ENCODE measurements at regions not wholly inside any gene's neighbourhood (a gene's known extent, or its start where the extent isn't known, plus 50 kb on each side); places are given as distances from the start of the nearest gene placed in this dataset.

DNA sequence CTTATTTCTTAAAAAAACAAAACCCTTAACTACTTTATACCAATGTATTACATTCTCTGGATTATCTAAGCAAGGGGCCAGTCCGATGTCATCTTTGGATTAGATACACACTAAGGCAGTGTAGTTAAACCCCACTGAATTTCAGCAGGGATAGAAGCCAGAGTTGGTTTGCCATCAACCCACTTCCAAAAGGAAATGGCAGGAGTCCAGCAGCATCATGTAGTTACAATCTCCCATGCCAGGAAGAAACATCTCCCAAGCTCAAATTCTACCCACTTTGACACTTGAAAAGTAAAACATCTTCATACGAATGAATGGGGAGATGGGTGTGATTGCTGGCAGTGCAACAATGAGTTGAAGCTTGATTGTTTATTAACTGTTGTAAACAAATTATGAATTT lies 203.5 kb upstream of the PLXNC1 start:
- DNase-seq = no peak

- no peak for DNase-seq
These were observed 201.7 kb upstream of the PLXNC1 start for GRCh38 chr12:93946542-93947150.

DNA sequence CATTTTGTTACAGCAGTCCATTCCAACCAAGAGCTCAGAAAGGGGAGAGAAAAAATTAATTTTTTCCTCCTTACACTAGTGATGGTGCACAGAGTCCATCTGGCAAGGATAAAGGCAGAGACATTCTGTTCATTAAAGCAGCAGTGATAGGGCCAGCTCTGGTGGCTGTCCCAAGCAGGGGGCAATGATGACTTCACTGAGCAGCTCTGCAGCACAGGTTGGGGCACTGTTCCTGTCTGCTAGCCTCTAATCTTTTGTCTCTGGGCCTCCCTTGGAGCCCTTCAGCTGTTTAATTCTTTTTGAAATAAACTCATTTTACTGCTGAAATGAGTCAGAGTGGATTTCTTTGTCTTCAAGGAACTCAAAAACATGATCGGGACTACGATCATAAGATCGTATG lies 200.9 kb upstream of the PLXNC1 start:
- DNase-seq = no peak

DNA sequence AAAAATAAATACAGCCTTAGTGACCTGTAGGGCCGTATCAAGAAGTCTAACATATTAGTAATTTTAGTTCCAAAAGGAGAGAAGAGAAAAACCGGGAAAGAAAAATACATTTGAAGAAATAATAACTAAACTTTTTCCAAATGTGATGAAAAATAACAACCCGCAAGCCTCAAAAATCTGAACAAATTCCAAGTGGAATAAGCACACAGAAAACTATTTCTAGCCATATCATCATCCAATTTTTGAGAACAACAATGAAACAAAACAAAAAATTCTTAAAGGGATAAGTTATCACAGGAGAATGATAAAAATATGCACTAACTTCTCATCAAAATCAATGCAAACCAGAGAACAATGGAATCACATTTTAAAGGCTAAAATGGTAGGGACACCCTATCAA lies 198.1 kb upstream of the PLXNC1 start:
- no peak for DNase-seq

DNA sequence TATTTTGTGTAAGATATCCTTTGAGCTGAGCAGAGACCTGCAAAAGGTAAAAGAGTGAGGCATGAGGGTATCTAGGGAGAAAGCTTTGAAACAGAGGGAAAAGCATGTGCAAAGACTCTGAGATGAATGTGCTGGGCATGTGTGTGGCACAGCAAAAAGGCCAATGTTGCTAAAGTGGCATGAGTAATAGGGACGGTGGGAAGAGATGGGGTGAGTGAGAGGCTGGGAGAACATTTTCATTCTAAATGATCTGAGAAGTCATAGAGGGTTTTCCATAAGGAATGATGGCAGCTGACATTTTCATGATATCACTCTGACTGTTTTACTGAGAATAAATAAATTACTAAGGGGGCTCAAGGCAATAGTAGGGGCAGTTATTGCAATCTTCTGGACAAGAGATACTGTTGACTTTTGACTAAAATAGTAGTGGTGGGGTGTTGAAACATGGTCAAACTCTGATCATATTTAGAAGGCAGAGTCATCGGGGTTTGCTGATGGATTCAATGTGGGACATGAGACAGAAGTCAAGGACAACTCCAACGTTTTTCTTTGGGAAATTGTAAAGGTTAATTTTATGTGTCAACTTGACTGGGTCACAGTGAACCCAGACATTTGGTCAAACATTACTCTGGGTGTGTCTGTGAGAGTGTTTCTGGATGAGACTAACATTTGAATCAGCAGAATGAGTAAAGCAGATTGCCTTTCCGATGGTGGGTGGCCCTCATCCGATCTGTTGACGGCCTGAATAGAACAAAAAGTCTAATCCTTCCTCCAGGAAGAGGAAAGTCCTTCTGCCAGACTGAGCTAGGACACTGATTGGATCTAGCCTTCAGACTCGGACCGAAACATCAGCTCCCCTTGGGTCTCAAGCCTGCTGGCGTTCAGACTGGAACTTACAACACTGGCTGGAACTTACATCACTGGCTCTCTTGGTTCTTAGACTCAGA lies 193.9 kb upstream of the PLXNC1 start:
- no peak for DNase-seq

GRCh38 chr12:93956551-93956950 lies 191.8 kb upstream of the PLXNC1 start:
- DNase-seq = no peak

DNA sequence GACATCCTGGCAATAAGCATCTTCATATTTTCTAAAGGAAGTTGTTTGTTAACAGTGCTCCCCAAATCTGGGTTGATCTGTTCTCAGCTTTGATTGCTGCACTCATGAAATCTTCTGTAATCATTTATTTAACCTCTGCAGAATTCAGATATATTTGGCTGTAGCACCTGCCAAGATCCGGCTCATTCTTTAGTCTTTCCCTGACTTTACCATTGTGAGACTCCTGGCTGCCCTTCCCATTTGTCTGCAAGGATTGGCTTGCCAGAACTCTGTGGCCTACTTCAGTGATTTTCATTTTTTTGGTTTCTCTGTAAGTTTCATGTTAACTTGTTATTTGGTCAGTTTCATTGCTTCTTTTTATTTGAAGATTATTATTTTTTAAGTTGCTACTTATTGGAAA lies 191.2 kb upstream of the PLXNC1 start:
- no peak for DNase-seq

GRCh38 chr12:93957870-93958269 lies 190.5 kb upstream of the PLXNC1 start:
- DNase-seq = no peak

DNA sequence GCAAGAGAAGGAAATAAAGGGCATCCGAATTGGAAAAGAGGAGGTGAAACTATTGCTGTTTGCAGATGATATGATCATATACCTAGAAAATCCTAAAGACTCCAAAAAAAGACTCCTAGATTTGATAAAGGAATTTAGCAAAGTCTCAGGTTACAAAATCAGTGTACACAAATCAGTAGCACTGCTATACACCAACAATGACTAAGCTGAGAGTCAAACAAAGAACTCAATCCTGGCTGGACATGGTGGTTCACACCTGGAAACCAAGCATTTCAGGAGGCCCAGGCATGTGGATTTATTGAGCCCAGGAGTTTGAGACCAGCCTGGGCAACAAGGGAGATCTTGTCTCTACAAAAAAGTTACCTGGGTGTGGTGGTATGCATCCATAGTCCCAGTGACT lies 188.7 kb upstream of the PLXNC1 start:
- DNase-seq = no peak

DNA sequence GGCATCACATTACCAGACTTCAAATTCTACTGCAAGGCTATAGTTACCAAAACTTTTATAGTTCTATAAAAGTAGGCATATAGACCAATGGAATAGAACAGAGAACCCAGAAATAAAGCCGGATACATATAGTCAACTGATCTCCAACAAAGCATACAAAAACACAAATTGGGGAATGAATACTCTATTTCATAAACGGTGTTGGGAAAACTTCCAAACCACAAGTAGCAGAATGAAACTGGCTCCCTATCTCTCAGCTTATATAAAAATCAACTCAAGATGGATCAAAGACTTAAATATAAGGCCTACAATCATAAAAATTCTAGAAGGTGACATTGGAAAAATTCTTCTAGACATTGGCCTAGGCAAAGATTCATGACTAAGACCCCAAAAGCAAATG lies 187.9 kb upstream of the PLXNC1 start:
- DNase-seq = no peak

GRCh38 chr12:93962336-93962735 lies 186.0 kb upstream of the PLXNC1 start:
- DNase-seq = no peak

DNA sequence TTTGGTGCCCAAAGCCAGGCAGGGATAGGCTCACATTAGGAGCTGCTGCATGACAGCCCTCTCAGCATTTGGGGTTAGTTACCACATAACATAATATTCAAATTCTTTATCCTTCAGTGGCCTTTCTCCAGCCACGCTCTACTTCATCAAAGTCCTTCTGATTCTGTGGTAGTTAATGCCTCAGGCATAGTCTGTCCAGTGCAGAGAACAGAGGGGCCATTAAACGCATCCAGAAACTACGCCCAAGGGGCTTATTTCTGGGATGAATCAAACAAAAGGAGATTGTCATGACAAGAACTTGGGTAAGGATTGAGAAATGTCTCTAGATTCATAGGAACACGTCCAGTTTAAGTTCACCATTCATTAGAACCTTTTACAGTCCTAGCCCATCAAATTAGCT lies 183.4 kb upstream of the PLXNC1 start:
- no peak for DNase-seq

DNA sequence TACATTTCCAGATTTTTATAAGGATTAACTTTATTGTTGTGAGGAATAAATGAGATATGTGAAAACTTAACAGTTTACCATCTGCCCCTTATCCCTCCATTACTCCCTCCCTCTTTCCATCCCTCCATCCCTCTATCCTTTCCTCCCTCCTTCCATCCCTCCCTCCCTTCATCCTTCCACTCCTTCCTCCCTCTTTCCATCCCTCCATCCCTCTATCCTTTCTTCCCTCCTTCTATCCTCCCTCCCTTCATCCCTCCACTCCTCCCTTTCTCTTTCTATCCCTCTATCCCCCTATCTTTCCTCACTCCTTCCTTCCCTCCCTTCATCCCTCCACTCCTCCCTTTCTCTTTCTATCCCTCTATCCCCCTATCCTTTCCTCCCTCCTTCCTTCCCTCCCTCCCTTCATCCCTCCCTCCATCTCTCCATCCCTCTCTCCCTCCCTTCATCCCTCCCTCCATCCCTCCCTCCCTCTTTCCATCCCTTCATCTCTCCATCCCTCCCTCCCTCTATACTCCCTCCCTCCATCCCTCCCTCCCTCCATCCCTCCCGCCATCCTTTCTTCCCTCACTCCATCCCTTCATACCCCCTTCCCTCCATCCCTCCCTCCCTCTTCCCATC lies 181.8 kb upstream of the PLXNC1 start:
- no peak for DNase-seq

- DNase-seq = no peak
These were observed 180.9 kb upstream of the PLXNC1 start for GRCh38 chr12:93967454-93967853.

- DNase-seq = no peak
These were observed 179.7 kb upstream of the PLXNC1 start for GRCh38 chr12:93968536-93969285.

DNA sequence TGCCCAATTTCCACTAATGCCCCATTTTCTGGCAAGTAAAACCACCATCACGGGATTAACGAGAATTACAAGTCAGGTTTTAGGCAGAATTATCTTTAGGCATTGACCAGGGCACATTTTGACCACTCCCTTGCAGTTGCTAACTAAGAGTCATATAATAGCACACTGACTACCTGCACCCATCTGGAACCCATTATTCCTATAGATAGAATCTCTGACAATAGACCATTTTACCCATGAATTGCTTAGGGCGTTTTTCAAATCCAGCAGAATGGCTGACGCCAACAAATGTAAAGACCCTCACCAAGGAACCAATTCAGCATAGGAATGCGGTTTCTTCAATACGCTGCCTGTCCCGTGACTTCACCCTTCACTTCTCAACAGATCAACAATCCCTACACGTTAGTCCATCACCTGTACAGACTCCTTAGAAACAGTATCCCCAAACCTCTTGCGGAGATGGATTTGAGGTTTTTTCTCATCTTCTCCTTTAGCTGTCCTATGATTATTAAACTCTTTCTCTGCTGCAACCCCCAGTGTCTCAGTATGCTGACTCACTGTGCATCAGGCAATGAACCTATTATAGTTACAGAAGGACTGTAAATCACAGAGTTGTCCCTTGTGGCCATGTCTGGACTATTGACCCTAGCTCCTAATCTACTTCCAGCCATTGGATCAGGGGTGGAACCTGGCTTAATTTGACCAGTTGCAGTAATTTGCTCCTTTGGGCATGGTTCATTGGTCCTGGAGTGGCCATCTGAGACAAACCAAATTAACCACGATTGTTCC lies 177.3 kb upstream of the PLXNC1 start:
- no peak for DNase-seq

- DNase-seq = no peak
These were observed 175.8 kb upstream of the PLXNC1 start for GRCh38 chr12:93972411-93973208.

DNA sequence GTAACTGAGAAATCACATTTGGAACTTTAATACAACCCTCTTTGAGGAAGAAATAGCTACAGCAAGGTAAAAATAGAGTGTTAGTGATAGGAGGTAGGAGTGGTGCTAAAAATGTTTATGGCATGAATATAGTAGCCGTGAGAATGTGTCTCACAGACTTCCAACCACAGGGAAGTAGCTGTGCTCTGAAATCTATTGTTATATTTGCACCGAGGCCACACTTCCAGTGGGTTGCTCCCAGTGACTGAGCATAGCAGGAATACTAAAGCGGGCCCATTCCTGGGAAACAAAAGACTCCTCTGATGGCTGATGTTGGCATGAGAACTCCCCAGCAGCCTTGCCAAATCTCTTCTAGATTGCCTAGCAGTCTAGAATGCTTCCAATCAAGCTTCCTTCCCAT lies 174.1 kb upstream of the PLXNC1 start:
- no peak for DNase-seq

GRCh38 chr12:93976024-93976423 lies 172.4 kb upstream of the PLXNC1 start:
- DNase-seq = no peak

DNA sequence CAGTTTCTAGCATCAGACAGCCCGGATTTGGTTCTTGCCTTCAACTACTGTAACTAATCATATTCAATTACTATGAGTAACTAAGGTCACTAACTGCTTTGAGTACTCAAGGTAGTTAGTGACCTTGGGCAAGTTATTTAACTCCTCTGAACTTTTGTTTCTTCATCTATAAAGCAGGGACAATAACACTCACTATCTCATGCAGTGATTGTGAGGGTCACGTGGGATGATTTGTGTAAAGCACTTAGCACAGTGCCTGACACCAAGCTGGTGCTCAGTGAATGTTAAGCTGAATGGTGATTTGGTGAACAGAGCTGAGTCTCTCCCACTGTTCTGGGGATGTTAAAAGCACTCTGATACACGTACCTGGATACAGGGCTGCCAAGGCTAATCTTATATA lies 171.3 kb upstream of the PLXNC1 start:
- no peak for DNase-seq

DNA sequence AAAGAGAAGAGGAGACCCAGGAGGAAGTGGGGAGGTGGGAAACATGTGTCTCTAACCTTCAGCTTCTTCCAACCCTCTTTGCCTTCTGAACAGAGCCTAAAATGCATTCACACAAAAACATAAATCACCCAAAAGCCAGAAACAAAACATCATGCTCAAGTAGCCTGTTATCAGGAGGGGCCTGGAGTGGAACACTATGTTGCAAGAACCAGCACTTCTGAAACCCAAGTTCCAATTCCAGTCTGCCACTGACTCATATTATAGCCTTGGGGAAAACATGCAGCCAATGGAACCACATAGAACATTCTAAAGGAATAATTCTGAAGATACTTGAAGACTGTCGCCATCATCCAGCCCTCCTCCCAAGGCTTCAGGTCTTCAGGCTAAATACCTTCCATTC lies 169.8 kb upstream of the PLXNC1 start:
- no peak for DNase-seq

Measured in right lung (tissue), 2 donors.